B cell (primary cell): ENCODE measurements at regions not wholly inside any gene's neighbourhood (a gene's known extent, or its start where the extent isn't known, plus 50 kb on each side); places are given as distances from the start of the nearest gene placed in this dataset.

Experiments
- ATAC-seq: fragments of 200-7000 bp; cut with Tn5 transposase; one replicate; pipeline ENCODE4 v1.10.0; 2021; ENCODE audit warnings: low read depth, mild to moderate bottlenecking, moderate number of reproducible peaks, moderate library complexity
- CTCF ChIA-PET: fragments of 350-600 bp; sonication (Branson Sonifier 250); formaldehyde crosslinking; loops from one replicate; lab custom pipeline; 2021; ENCODE audit warnings: antibody characterized with exemption, inconsistent platforms; lab: Charles Lee
- POLR2A ChIA-PET: fragments of 350-600 bp; sonication (Branson Sonifier 250); formaldehyde crosslinking; loops from one replicate; lab custom pipeline; 2021; ENCODE audit warnings: antibody characterized with exemption; lab: Charles Lee
- DNase-seq: peaks from one replicate; pipeline ENCODE4 v3.0.0; 2013
- H2AFZ ChIP-seq: 2 replicates; pipeline ENCODE4 v1.6.1; 2012; ENCODE audit warnings: mild to moderate bottlenecking, low read depth, low read length; ENCODE audit not compliant: insufficient read depth, poor library complexity, severe bottlenecking
- H3K27ac ChIP-seq, 2 donors: 1 replicate in 1 of 2; 2 replicates in 1 of 2; pipeline ENCODE4 v1.5.1; 2012 to 2013; ENCODE audit warnings: low read length in 2 of 2, mild to moderate bottlenecking in 2 of 2, moderate library complexity in 1 of 2
- H3K27me3 ChIP-seq, 4 experiments: fragments of 200-600 bp in 1 of 4; sonication (generic) in 1 of 4; replicated peaks in 1 of 4; 1 replicate in 2 of 4; 2 replicates in 2 of 4; pipeline versions ENCODE4 v1.6.1 to v1.7.0; 2013 to 2016; ENCODE audit warnings: low read length in 3 of 4, mild to moderate bottlenecking in 2 of 4, mixed read lengths in 1 of 4, moderate library complexity in 1 of 4; ENCODE audit not compliant: insufficient read depth in 4 of 4, control insufficient read depth in 3 of 4; ENCODE audit errors: control extremely low read depth in 1 of 4
- H3K36me3 ChIP-seq, 2 experiments: replicated peaks in 1 of 2; 1 replicate in 1 of 2; 2 replicates in 1 of 2; pipeline versions ENCODE4 v1.6.1 to v1.7.1; 2013; ENCODE audit warnings: low read length in 1 of 2; ENCODE audit not compliant: insufficient read depth in 2 of 2, control insufficient read depth in 1 of 2; ENCODE audit errors: control extremely low read depth in 1 of 2, extremely low read depth in 1 of 2
- H3K4me1 ChIP-seq, 2 donors: fragments of 200-600 bp in 1 of 2; sonication (generic) in 1 of 2; 1 replicate in 1 of 2; 2 replicates in 1 of 2; pipeline versions ENCODE4 v1.5.1 to v1.6.1; 2013 to 2017; ENCODE audit warnings: low read length in 2 of 2; ENCODE audit not compliant: control insufficient read depth in 2 of 2, insufficient read depth in 2 of 2
- H3K4me2 ChIP-seq: replicated peaks from 2 replicates; pipeline ENCODE3; 2012; ENCODE audit warnings: mild to moderate bottlenecking, low read depth, low read length; ENCODE audit not compliant: poor library complexity, severe bottlenecking
- H3K4me3 ChIP-seq, 5 experiments: fragments of 200-600 bp in 1 of 5; sonication (generic) in 1 of 5; 1 replicate in 3 of 5; 2 replicates in 2 of 5; pipeline versions ENCODE4 v1.5.1 to v1.7.0; 2011 to 2016; ENCODE audit warnings: low read length in 4 of 5, mild to moderate bottlenecking in 4 of 5, low read depth in 2 of 5, control low read depth in 1 of 5, moderate library complexity in 1 of 5; ENCODE audit not compliant: insufficient read depth in 1 of 5; ENCODE audit errors: control extremely low read depth in 1 of 5, extremely low read depth in 1 of 5
- H3K79me2 ChIP-seq: fragments of 200-600 bp; sonication (generic); one replicate; pipeline ENCODE4 v1.6.0; 2016; ENCODE audit warnings: low read length; ENCODE audit not compliant: control insufficient read depth, insufficient read depth
- H3K9ac ChIP-seq: fragments of 200-600 bp; sonication (generic); 2 replicates; pipeline ENCODE4 v1.6.1; 2017; ENCODE audit warnings: mild to moderate bottlenecking, low read length, moderate library complexity
- H3K9me3 ChIP-seq, 3 donors: one replicate each; pipeline versions ENCODE4 v1.6.1 to v1.7.1; 2013; ENCODE audit warnings: low read length in 2 of 3; ENCODE audit not compliant: control insufficient read depth in 2 of 3, insufficient read depth in 1 of 3; ENCODE audit errors: control extremely low read depth in 1 of 3
- H4K20me1 ChIP-seq: 2 replicates; pipeline ENCODE4 v1.6.0; 2012; ENCODE audit warnings: mild to moderate bottlenecking, low read length; ENCODE audit not compliant: insufficient read depth, control insufficient read depth, poor library complexity, severe bottlenecking
- H3K27ac Mint-ChIP-seq: one replicate; pipeline ENCODE4 v1.8.0; 2021; ENCODE audit warnings: mixed read lengths
- H3K27me3 Mint-ChIP-seq: one replicate; pipeline ENCODE4 v1.8.0; 2021; ENCODE audit warnings: mixed read lengths
- H3K4me1 Mint-ChIP-seq: one replicate; pipeline ENCODE4 v1.8.0; 2021; ENCODE audit warnings: mixed read lengths
- H3K4me3 Mint-ChIP-seq: one replicate; pipeline ENCODE4 v1.8.0; 2021; ENCODE audit warnings: mixed read lengths
- H3K9me3 Mint-ChIP-seq: one replicate; pipeline ENCODE4 v1.8.0; 2022; ENCODE audit warnings: mixed read lengths; ENCODE audit not compliant: insufficient read depth
- EZH2 ChIP-seq: IDR thresholded peaks from 2 replicates; pipeline ENCODE4 v1.6.1; 2012; ENCODE audit warnings: borderline replicate concordance, low read depth, mild to moderate bottlenecking, moderate library complexity, low read length; ENCODE audit not compliant: insufficient read depth, poor library complexity, severe bottlenecking
- WGBS: methylation state at CpG from one replicate; pipeline ENCODE4 v1.1.5; 2013; ENCODE audit warnings: missing lambda C conversion rate; ENCODE audit not compliant: insufficient coverage; 5-methylcytosine and 5-hydroxymethylcytosine counted together
- intact Hi-C: fragments of 100-400 bp; cut with micrococcal nuclease; formaldehyde crosslinking; loops from one replicate; pipeline ENCODE4 v1.10.0; 2022
- TF ChIP-seq, protein P1 (sequence below): fragments of 200-600 bp; IDR thresholded peaks from one replicate; pipeline ENCODE4 v1.8.0; 2022; ENCODE audit warnings: antibody characterized with exemption, mild to moderate bottlenecking

DNA sequence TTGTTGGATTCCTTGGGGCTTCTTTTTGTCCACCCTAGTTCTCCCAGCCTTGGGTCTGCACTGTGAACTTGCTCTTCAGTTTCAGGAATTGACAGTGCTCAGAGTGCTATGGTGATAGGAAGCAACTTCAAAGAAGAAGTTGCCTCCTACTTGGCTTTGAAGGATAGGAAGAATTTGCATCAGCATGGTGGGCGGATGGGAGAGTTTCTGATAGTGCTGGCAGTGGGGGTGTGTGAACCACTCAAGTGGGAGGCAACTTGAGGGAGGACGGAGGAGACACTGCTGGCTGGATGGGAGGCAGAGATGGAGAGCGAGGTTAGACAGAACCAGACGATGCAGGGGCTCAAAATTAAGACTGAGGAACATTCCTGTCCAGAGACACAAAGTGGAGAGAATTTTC is 164.4 kb upstream of the SKOR2 start:
- Histone ChIP-seq H3K36me3 (no peaks in the 10 kb centered on the region), H3K27ac (no peak overlapping the region), H3K27me3 (peaks cover 0 to 26% (median 0%) of the 10 kb centered on the region in 4 experiments), H3K9ac (no peak overlapping the region), H3K4me2 (no peak overlapping the region), H3K79me2 (no peaks in the 10 kb centered on the region), H4K20me1 (no peaks in the 10 kb centered on the region), H3K9me3 (no peaks in the 10 kb centered on the region), H2AFZ (no peak overlapping the region), H3K4me3 (no peak overlapping the region), H3K4me1 (peaks cover 3 to 8% of the 10 kb centered on the region in 2 donors)
- H3K9me3 Mint-ChIP-seq: no peaks in the 10 kb centered on the region
- no peak for DNase-seq
- ChIA-PET POLR2A (no interaction called here), CTCF (no interaction called here)
- H3K27ac Mint-ChIP-seq: no peak overlapping the region
- ATAC-seq: no peak
- H3K4me3 Mint-ChIP-seq: no peak overlapping the region
- H3K27me3 Mint-ChIP-seq: peaks cover 45% of the 10 kb centered on the region
- WGBS: 38% methylated on average over 2 of the region's 4 CpGs
- intact Hi-C loops: no loop called here
- no peak for TF ChIP-seq EZH2
- H3K4me1 Mint-ChIP-seq: peaks cover 11% of the 10 kb centered on the region

DNA sequence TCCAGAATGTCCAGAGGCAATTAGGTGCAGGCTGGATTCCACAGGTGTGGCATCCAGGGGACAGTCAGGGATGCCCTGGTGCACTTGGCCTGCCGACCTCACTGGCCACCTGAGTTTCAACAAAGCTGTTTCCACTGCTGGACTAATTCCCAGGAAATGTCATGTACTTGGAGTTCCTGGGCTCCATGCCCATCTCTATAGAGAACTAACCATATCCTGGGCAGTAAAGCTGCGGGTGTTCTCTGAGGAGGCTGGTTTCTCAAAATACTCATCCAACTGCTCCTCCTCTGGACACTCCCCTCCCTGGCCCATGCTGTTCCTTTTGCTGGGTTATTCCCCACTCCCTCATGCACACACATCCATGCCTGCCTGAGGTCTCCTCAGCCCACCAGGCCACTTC is 161.9 kb upstream of the SKOR2 start:
- Histone ChIP-seq H3K27ac (no peak overlapping the region), H2AFZ (no peak overlapping the region), H4K20me1 (no peaks in the 10 kb centered on the region), H3K4me2 (no peak overlapping the region), H3K9me3 (no peaks in the 10 kb centered on the region), H3K79me2 (no peaks in the 10 kb centered on the region), H3K36me3 (no peaks in the 10 kb centered on the region), H3K4me3 (no peak overlapping the region), H3K9ac (no peak overlapping the region), H3K4me1 (no peaks in the 10 kb centered on the region), H3K27me3 (peaks cover 0 to 23% (median 0%) of the 10 kb centered on the region in 4 experiments)
- CTCF ChIA-PET: no interaction called here
- Mint-ChIP-seq H3K4me3 (no peak overlapping the region), H3K9me3 (no peaks in the 10 kb centered on the region), H3K27me3 (peaks cover 48% of the 10 kb centered on the region), H3K27ac (no peak overlapping the region), H3K4me1 (no peaks in the 10 kb centered on the region)
- intact Hi-C loops: no loop called here
- TF ChIP-seq, protein P1, sequence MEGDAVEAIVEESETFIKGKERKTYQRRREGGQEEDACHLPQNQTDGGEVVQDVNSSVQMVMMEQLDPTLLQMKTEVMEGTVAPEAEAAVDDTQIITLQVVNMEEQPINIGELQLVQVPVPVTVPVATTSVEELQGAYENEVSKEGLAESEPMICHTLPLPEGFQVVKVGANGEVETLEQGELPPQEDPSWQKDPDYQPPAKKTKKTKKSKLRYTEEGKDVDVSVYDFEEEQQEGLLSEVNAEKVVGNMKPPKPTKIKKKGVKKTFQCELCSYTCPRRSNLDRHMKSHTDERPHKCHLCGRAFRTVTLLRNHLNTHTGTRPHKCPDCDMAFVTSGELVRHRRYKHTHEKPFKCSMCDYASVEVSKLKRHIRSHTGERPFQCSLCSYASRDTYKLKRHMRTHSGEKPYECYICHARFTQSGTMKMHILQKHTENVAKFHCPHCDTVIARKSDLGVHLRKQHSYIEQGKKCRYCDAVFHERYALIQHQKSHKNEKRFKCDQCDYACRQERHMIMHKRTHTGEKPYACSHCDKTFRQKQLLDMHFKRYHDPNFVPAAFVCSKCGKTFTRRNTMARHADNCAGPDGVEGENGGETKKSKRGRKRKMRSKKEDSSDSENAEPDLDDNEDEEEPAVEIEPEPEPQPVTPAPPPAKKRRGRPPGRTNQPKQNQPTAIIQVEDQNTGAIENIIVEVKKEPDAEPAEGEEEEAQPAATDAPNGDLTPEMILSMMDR: no peak
- TF ChIP-seq EZH2: no peak
- ATAC-seq: no peak
- POLR2A ChIA-PET: no interaction called here
- DNase-seq: no peak
- 85% methylated on average over 2 of the region's 2 CpGs for WGBS
